ENCODE measurements at regions not wholly inside any gene's neighbourhood (a gene's known extent, or its start where the extent isn't known, plus 50 kb on each side); places are given as distances from the start of the nearest gene placed in this dataset.

DNA sequence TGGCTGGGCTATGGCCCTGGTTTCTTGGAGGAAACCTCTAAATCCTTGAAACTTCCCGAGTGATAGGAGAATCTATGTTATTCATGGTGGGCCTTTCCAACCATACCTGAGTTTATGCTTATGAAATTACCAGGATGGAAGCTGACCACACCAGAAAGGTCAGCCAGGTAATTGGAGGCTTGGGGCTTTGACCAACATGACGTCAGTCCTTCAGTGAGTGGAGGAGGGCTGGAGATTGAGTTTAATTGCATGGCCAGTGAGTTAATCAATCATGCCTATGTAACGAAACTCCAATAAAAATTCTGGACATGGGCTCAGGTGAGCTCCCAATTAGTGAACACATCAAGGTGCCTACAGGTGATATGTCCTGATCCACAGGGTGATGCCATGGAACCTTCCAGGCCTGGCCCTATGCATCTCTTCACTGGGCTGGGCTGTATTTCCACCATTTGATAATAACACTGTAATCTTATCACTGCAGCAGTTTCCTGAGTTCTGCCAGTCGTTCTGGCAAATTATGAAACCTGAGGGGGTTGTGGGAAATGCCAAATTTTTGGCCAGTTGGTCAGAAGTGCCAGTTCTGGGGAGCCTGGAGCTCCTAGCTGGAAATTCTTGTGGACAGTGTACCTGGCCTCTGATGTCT lies 106.5 kb downstream of the CDH26 start:
- no peak for DNase-seq

DNA sequence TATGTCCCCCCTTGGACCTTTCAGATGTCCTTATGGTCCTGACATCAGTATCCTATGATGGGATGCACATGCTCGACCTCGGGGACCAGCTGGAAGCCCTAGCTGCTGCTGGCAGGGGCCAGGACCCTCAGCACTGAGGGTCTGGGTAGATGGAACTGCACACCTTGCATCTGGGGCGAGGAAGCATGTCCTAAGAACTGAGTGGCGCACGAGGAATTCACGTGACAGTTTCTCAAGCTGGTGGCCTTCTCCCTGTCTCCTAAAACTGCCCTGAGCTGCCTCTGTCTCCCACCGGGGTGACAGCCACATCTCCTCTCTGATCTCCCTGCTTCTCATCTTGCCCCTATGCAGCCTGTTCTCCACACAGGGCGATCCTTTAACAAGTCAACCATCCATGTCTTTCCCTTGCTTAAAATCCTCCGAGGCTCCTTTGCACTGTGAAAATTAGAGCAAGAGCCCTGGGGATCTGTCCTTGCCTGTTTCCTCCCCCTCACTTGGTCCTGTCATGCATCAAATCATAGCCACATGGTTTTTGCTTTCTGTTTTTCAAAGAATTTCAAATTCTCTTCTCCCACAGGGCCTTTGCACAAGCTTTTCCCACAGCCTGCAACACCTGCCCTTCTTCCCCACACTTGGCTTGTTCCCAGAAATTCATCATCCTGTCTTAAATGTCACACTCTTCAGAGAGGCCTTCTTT lies 107.7 kb downstream of the CDH26 start:
- no peak for DNase-seq

DNA sequence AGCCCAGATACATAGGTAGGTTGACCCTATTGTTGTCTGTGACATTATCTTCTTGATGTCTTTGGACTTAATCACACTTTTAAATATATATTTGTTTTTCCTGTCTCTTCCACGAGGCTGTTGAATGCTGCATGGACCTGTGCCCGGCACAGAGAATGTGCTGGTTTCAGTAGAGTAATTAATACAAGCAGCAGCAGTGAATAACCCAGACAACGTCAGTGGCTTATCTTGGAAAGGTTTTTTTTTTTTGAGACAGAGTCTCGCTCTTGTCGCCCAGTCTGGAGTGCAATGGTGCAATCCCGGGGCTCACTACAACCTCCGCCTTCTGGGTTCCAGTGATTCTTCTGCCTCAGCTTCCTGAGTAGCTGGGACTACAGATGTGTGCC lies 108.2 kb downstream of the CDH26 start:
- DNase-seq: no peak

DNA sequence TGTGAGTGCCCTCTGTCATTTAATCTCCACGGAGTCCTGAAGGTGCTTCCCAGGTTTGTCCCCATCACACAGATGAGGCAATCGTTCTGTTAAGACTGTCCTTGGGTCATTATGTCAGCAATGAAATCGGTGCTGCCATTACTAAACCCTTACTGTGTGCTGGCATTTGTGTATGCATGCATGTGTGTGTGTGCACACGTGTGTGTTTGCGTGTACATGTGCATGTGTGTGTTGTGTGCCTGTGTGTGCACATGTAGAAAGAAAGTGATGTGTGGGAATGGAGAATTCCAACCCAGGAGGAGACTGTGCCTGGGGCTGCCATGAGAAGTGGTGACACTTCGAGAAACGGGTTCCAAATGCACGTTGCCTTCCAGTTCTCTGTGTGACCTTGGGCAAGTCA lies 110.3 kb downstream of the CDH26 start:
- no peak for DNase-seq

DNA sequence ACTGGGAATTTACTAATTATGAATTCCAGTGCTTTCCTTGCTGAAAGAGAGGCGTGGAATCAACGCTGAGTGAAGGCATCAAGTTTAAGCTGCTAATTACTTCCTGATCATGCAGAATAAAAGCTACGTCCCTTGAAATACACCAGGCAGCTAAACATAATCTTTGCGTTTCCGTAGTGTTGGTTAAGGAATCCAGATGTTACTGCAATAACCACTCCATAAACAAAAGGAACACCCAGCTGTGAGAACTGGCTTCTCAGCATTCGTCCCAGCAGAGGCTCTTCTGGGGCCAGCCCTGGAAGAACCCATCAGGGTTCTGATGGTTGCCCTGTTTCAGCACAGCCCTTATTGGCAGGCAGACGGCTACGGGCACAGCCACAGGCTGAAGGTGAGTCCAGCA lies 111.4 kb downstream of the CDH26 start:
- DNase-seq: no peak

DNA sequence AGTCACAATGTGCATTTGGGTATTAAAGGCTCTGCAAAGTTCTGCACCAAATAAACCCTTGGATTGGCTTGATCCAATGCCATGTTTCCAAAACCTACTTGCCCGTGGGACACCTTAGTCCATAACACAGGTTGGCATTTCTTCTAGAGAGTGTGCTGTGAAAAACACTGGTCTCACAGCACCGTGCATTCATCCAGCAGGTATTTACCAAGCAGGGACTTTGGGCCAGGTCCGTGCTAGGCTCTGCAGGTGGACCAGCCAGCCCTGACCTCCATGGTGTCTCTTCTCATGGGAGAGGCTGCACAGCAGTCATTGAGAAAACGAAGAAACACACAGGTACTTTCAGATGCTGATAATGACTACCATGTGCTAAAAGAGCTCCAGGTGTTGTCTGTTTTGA lies 112.6 kb downstream of the CDH26 start:
- no peak for DNase-seq

DNA sequence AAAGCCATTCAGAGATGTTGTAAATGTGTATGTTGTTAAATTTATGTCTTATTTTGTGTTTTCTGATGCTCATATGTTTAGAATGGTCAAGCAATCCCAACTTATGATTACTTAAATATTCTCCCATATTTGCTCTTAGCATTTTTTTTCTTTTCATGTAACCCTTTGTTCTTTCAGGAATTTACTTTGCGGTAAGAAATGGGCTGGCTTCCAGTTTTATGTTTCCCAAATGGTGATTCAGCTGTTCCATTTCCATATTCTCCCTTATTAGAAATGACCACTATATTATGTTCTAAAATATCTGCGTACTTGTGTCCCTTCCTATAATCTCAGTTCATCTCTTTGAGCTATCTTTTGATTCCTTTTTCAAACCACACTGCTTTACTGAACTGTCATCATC lies 113.7 kb downstream of the CDH26 start:
- no peak for DNase-seq

DNA sequence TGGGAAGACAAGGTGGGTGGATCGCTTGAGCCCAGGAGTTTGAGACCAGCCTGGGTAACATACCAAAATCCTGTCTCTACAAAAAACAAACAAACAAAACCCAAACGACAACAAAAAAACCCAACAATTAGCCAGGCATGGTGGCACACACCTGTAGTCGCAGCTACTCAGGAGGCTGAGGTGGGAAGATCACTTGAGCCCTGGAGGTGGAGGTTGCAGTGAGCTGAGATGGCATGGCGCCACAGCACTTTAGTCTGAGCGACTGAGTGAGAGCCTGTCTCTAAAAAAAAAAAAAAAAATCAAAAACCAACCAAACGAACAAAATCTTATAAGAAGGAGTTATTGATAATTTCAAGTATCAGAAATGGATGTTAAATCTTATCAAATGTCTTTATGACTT lies 114.9 kb downstream of the CDH26 start:
- DNase-seq: no peak

DNA sequence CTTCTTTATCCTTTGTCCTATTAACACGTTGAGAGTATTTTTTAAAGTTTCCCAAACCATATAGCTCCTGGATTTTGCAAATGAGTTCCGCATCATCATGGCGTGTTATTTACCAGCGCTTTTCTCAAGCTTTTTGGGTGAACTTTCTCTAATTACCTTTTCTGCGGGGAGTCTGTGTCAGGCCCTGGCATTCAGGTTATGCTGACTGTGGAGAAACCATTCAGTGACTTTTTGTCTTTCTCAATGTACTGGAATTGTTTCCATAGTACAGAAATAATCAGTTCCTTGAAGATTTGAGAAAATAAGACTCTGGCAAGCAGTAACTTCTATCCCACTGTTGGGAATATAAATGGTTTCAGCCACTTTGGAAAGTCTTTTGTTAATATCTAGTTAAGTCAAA lies 115.3 kb downstream of the CDH26 start:
- DNase-seq: no peak

DNA sequence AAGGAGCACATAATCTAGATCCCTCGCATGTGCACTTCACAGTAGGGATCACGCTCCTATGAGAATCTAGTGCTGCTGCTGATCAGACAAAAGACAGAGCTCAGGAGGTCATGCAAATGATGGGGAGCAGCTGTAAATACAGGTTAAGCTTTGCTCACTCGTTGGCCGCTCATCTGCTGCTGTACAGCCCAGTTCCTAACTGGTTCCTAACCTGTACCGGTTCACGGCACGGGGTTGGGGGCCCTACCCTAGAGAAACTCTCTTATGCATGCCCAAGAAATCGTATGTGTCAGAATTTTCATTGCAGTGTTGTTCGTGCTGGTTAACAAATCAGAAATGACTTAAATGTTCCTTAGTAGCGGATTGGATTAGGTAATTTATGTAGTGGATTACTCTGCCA lies 116.1 kb downstream of the CDH26 start:
- no peak for DNase-seq

DNA sequence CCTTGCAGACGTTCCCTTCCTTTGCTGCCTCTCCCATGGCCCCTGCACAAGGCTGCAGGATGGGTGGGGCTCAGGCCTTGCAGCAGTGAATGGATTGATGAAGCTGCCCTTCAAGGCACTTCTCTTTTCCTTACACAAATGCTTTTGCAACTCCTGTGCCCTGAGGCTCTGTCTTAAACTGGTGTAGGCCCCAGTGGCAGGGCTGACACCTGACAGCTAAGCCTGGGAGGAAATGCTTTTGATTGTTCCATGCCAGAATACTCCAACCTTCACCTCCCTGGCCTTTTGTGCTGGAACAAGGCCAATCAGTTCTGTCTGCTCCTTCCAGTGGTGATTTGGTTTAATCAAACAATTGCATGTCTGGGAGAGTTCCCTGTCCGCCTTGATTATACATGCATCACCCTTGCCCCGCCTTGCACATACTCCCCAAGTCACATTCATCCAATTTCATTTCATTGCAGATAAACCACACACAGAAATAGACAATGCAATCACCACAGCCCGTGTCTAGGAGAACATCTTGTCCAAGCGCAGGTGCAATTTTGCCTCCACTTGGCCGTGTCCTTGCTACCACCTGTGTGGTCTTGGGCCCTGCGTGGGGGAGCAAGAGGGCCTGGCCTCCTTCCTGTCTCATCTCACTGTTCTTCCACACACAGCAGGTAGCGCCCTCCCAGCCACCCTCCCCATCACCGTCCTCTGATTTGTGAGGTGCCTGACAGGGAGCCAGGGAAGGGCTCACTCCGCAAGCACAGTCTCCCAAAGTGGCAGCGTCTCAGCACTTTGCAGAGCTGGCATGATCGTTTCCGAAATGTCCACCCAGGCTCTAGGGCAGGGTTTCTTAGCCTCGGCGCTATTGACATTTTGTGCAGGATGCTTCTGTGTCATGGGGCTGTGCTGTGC lies 120.4 kb downstream of the CDH26 start:
- no peak for DNase-seq

DNA sequence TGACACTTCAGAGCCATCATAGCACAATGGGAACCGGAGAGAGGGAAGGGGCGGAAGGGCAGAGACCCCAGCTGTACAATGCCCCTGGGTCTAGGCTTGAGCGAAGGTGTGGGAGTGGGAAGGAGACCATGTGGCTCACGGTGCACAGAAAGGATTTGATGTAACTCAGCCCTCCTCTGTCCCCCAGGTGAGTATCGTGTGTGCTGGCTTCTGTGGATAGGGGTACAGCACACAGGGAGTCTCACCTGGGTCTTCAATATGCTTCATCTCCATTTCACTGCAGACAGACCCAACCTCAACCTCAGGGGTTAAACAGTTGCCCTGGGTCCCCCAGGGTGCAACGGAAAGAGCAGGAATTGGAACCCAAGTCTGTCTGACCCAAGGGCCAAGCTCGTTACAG lies 122.2 kb downstream of the CDH26 start:
- no peak for DNase-seq

DNA sequence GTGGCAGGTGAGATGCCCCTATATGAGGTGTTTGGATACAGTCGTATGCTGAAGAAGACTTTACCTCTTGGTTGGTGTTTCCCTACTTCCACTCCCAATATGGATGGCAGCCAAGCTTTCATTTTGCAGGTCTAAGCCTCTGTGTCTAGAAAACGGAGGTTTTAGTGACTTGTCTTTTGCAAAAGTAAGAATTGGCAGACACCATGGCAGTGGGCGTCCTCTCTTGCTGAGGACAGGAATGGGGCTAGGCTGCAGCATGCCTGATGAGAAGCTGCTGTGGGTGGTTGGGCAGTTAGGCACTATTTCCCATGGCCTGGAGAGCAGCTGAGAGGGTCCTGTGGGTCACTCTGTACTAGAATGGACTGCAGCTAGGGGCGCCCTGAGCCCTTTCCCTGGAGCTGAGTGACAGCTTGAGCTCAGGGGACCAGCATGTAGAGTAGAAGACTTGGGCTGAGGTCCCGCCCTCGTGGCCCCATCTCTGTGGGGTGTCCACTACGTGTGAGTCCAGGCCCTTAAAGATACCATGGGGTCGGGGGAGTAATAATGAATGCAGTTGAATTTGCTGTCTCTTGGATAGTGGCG lies 127.4 kb downstream of the CDH26 start:
- no peak for DNase-seq

DNA sequence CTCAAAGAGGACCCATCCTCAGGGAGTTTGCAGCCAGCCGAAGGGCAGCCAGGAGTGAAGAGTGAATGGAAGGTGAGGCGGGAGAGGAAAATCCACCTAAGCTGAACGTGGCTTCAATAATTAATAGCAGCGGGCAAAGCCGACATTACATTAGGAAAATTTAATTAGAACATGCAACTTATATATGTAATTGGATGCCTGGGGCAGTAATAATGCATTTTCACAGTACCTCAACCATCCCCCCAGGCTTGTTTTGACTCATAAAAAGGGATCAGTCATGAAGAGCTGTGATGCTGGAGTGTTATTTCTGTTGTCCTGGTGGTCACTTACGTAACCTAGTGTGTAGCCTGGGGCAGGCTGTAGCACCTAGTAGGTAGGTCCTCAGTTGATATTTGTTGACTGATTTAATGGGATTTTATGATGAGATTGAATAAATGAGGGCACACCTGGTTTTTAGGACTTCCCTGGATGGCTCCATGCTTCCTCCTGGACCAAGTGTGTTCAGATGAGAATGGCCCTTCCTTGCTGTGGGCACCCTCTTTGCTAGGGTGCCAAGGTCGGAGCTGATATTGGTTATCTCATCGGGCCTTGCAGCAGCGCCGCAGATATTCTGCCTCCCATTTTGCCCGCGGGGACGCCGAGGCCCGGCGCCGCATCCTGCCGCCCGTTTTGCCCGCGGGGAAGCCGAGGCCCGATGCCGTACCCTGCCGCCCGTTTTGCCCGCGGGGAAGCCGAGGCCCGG lies 128.8 kb downstream of the CDH26 start:
- DNase-seq: no peak

DNA sequence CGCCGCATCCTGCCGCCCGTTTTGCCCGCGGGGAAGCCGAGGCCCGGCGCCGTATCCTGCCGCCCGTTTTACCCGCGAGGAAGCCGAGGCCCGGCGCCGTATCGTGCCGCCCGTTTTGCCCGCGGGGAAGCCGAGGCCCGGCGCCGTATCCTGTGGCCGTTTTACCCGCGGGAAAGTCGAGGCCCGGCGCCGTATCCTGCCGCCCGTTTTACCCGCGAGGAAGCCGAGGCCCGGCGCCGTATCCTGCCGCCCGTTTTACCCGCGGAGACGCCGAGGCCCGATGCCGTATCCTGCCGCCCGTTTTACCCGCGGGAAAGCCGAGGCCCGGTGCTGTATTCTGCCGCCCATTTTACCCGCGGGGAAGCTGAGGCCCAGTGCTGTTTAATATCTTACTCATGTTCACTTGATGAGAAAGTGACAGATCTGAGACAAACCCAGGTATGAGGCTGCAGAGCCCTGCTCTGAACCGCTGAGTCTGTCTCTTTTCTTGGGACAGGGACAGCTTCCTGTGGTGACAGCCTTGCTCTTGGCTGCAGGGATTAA lies 129.4 kb downstream of the CDH26 start:
- no peak for DNase-seq

DNA sequence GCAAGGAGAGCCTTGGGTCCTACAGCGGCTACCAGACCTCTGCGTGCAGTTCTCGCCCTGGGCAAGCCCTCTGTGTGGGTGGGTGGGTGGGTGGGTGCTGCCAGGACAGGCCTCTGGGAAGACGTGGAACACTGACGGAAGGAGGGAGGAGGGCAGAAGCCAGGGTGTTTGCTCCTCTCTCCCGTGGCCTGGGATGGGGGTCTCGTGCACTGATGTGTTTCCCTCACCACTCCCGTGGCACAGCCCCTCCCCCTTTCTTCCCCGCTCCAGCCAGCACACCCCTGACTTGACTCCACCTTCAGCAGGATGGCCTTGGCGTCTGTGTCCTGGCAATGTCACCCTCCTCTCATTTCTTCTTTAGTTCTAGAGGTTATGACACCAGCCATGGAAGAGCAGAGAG lies 130.0 kb downstream of the CDH26 start:
- DNase-seq: no peak

DNA sequence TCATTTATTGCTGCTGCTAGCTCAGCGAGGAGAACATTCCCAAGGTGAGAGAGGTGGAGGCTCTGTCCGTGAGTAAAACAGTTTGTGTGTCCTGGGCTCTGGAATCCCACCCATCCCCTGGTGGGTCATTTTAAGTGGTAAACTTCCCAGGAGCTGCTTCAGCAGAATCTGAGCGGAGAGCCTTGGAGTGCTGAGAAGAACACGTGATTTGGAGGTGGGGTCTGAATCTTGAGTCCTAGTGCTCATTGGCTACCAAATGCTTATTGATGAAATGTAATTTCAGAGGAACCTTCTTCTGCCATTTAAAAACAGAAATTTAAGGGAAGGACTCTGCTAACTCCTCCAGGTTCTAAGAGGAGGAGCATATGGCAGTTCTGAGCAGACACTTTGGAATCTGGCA lies 132.4 kb downstream of the CDH26 start:
- DNase-seq: no peak

DNA sequence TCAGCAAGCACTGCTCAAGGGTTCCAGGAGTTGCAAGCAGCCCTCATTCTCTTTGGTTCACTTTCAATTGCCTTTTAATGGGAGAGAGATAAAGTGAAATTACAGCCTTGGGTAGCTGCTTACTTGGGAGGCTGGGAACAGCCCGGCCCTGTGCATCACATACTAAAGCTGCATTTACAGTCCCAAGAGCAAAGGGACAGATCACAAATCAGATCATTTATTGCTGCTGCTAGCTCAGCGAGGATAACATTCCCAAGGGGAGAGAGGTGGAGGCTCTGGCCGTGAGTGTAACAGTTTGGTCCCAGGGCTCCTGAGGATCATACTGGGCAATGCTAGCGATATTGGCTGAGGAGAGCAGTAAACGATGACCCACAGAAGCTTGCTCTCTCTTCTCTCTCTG lies 133.1 kb downstream of the CDH26 start:
- no peak for DNase-seq

DNA sequence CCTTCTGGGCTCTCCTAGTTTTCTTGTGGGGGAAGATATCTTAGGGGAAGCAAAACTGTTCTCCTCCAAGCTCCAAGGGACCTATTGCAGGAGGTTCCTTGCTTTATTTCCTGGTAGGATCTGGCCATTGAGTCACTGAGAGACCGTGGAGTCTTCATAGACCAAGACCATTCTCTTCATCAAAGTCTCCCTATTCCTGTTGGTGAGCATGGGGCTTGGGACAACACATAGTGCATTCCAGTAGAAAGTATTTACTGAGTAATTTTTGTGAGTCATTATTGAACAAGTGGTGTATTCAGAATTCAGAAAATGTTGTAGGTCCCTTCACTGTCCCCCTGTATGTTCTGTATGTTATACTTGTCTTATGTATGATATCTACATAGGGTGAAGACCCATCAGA lies 133.6 kb downstream of the CDH26 start:
- DNase-seq: no peak

DNA sequence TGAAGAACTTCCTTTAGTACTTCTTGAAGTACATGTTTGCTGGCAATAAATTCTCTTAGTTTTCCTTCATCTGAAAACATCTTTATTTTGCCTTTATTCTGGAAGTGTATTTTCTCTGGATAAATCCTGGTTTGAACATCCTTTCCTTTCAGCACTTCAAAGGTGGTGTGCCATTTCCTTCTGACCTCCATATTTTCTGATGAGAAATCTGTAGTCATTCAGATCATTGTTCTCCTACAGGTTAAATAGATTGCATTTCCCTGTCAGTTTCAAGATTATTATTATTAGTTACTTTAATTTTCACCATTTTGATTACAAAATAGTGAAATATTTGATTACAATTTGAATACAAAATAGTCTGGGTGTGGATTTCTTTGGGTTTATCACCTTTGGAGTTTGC lies 134.5 kb downstream of the CDH26 start:
- no peak for DNase-seq

DNA sequence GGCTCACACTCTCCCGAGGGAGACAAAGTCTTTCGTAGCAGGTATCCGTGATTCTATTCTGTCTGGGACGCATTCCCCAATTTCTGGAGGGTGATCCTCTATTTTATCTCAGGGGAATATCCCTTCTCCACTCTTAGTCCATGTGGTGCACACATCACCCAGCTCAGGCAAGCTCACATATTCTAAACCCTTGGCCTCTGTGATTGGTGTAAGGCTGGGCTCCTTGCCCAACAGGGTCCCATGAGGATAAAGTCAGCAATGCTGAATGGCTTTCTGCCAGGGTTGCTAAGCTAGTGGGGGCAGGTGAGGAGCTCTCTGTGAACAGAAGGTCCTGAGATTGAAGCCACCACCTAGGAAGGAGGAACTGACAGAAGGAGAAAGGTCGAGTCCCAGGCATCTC lies 137.2 kb downstream of the CDH26 start:
- DNase-seq: peak; percentile 18

DNA sequence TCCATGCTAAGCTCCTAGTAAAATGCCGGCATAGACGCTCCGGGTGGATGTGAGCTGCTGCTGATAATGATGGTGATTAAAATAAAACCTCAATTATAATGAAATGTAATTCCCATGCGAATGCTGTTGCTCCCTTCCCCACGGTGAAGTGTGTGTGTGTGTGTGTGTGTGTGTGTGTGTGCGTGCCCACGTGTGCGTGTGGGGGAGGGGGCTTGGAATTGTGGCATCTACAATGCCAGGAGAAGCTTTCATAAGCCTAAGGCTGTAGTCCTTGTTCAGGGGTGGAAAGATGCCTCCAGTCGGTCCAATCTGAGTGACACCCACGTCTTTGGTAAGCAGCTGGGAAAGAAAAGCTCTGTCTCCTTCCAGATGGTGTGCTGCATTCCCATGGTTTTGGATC lies 137.9 kb downstream of the CDH26 start:
- no peak for DNase-seq

Data from muscle of arm (tissue), 1 donor.